Astrocyte (in vitro differentiated cells and primary cell): ENCODE measurements at regions not wholly inside any gene's neighbourhood (a gene's known extent, or its start where the extent isn't known, plus 50 kb on each side); places are given as distances from the start of the nearest gene placed in this dataset.

ENCODE experiments used
- EZH2 ChIP-seq: IDR thresholded peaks from 2 replicates; pipeline ENCODE4 v1.6.1; 2012; ENCODE audit warnings: mild to moderate bottlenecking, low read length, inconsistent platforms; ENCODE audit not compliant: insufficient read depth
- TF ChIP-seq, protein P1 (sequence below): IDR thresholded peaks from 2 replicates; pipeline ENCODE4 v1.5.1; 2011; ENCODE audit warnings: low read depth, mild to moderate bottlenecking, inconsistent platforms, low read length, moderate library complexity; ENCODE audit not compliant: insufficient read depth

DNA sequence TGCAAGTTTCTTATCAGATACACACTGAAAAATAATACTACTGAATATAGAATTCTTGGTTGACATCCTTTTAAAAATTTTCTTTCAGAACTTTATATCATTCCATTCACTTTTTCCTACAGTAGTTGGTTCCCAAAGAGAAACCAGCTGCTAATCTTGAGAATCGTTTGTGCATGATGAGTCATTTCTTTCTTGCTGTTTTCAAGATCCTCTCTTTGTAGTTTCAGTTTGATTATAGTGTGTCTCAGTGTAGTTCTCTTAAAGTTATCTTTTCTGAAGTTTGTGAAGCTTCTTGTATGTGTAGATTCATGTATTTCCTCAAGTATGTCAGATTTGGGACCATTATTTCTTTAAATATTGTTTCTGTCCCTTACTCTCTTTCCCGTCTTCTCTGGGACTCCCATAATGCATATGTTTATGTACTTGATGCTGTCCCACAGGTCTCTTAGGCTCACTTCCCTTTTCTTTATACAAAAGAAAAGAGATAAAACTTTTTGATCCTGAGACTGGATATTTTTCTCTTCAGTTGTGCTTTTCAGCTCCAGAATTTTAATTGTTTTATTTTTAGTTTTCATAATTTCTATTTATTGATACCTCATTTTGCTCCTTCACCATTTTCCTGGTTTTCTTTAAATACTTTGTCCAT lies 801.0 kb downstream of the TDRD15 start:
- TF ChIP-seq, protein P1, sequence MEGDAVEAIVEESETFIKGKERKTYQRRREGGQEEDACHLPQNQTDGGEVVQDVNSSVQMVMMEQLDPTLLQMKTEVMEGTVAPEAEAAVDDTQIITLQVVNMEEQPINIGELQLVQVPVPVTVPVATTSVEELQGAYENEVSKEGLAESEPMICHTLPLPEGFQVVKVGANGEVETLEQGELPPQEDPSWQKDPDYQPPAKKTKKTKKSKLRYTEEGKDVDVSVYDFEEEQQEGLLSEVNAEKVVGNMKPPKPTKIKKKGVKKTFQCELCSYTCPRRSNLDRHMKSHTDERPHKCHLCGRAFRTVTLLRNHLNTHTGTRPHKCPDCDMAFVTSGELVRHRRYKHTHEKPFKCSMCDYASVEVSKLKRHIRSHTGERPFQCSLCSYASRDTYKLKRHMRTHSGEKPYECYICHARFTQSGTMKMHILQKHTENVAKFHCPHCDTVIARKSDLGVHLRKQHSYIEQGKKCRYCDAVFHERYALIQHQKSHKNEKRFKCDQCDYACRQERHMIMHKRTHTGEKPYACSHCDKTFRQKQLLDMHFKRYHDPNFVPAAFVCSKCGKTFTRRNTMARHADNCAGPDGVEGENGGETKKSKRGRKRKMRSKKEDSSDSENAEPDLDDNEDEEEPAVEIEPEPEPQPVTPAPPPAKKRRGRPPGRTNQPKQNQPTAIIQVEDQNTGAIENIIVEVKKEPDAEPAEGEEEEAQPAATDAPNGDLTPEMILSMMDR = no peak
- TF ChIP-seq EZH2 = no peak
